K562 (cell line): ENCODE measurements at regions not wholly inside any gene's neighbourhood (a gene's known extent, or its start where the extent isn't known, plus 50 kb on each side); places are given as distances from the start of the nearest gene placed in this dataset.

Experiments used
- ATAC-seq: fragments of 200-7000 bp; cut with Tn5 transposase; 3 replicates; pipeline ENCODE4 v1.9.1; 2020; ENCODE audit warnings: moderate library complexity
- BruUV-seq: library from RNA; stranded (reverse); fragments of 400-500 nt; replicated peaks from 2 replicates; lab custom pipeline; 2021; lab: Mats Ljungman, UMichigan
- CTCF ChIA-PET: fragments of 300-600 bp; formaldehyde crosslinking; extraction: SDS; loops from one replicate; lab custom pipeline; 2021; ENCODE audit warnings: low intra/inter-chr PET ratio; lab: Yijun Ruan, JAX
- POLR2A ChIA-PET: fragments of 300-600, 350-650 bp; sonication (Branson Sonifier 250); formaldehyde crosslinking; extraction: SDS; loops from one replicate; lab custom pipeline; 2021; ENCODE audit warnings: antibody characterized with exemption, inconsistent platforms; lab: Yijun Ruan, JAX
- DNase-seq, 4 experiments: peaks; one replicate each; pipeline versions ENCODE4 v3.0.0 to v3.0.0-alpha.2; 2011 to 2018; ENCODE audit warnings: low spot score in 3 of 4, mixed read lengths in 3 of 4; ENCODE audit errors: extremely low read depth in 1 of 4
- FAIRE-seq: peaks from 2 replicates; lab custom pipeline; 2011; peaks lifted over from hg19 to GRCh38; lab: Jason Lieb, UNC
- H2AFZ ChIP-seq: 2 replicates; pipeline ENCODE4 v1.6.0; 2011; ENCODE audit warnings: low read depth, low read length, control low read depth, inconsistent platforms
- H3K27ac ChIP-seq: fragments of 200-600 bp; 3 replicates; pipeline ENCODE4 v1.8.0; 2011; ENCODE audit warnings: low read depth, mild to moderate bottlenecking, control low read depth, inconsistent platforms, low read length, moderate library complexity, mixed read lengths; ENCODE audit errors: extremely low read depth
- H3K27me3 ChIP-seq, 2 experiments: fragments of 300-600 bp in 1 of 2; 2 replicates in 1 of 2; 3 replicates in 1 of 2; pipeline versions ENCODE4 v1.6.0 to v1.8.0; 2011; ENCODE audit warnings: inconsistent platforms in 2 of 2, low read length in 2 of 2, mild to moderate bottlenecking in 1 of 2, mixed read lengths in 1 of 2, moderate library complexity in 1 of 2; ENCODE audit not compliant: control insufficient read depth in 2 of 2, insufficient read depth in 2 of 2
- H3K36me3 ChIP-seq: fragments of 300-600 bp; 3 replicates; pipeline ENCODE4 v1.8.0; 2011; ENCODE audit warnings: mild to moderate bottlenecking, low read length, inconsistent platforms; ENCODE audit not compliant: control insufficient read depth, insufficient read depth
- H3K4me1 ChIP-seq, 2 experiments: fragments of 200-600 bp in 1 of 2; replicated peaks in 1 of 2; 2 replicates in 1 of 2; 3 replicates in 1 of 2; pipeline versions ENCODE4 v1.5.1 to v1.8.0; 2011; ENCODE audit warnings: inconsistent platforms in 2 of 2, low read length in 2 of 2, mild to moderate bottlenecking in 1 of 2, mixed read lengths in 1 of 2, moderate library complexity in 1 of 2; ENCODE audit not compliant: control insufficient read depth in 2 of 2, insufficient read depth in 2 of 2
- H3K4me2 ChIP-seq: 2 replicates; pipeline ENCODE4 v1.6.1; 2011; ENCODE audit warnings: low read length, control low read depth, inconsistent platforms, mixed read lengths; ENCODE audit not compliant: insufficient read depth
- H3K4me3 ChIP-seq: fragments of 200-600 bp; sonication (generic), shearing (Covaris generic); 2 replicates; pipeline ENCODE4 v1.5.1; 2016; ENCODE audit warnings: control low read depth, inconsistent platforms
- H3K79me2 ChIP-seq: fragments of 200-600 bp; 3 replicates; pipeline ENCODE4 v1.8.0; 2011; ENCODE audit warnings: low read length, inconsistent platforms; ENCODE audit not compliant: control insufficient read depth, insufficient read depth
- H3K9ac ChIP-seq, 2 experiments: 2 replicates each; pipeline versions ENCODE4 v1.6.0 to v1.6.1; 2011; ENCODE audit warnings: low read depth in 2 of 2, low read length in 2 of 2, control low read depth in 1 of 2, inconsistent platforms in 1 of 2, mild to moderate bottlenecking in 1 of 2, mixed read lengths in 1 of 2; ENCODE audit not compliant: insufficient read depth in 1 of 2
- H3K9me1 ChIP-seq: one replicate; pipeline ENCODE4 v1.6.0; 2011; ENCODE audit warnings: inconsistent platforms, mild to moderate bottlenecking, low read length, moderate library complexity; ENCODE audit not compliant: control insufficient read depth, insufficient read depth
- H3K9me3 ChIP-seq: replicated peaks from 2 replicates; pipeline ENCODE4 v1.5.1; 2011; ENCODE audit warnings: low read depth, low read length, inconsistent platforms; ENCODE audit not compliant: control insufficient read depth, insufficient read depth
- H4K20me1 ChIP-seq: replicated peaks from 2 replicates; pipeline ENCODE4 v1.6.1; 2011; ENCODE audit warnings: low read length, inconsistent platforms, mixed read lengths; ENCODE audit not compliant: control insufficient read depth, insufficient read depth
- CC2D1A ChIP-seq: fragments of 450-650 bp; IDR thresholded peaks from 2 replicates; pipeline ENCODE4 v1.6.1; 2017; ENCODE audit warnings: mild to moderate bottlenecking
- MAX ChIP-seq: sonication (generic); formaldehyde crosslinking; IDR thresholded peaks from 2 replicates; pipeline ENCODE4 v1.9.0; 2022; ENCODE audit warnings: mild to moderate bottlenecking, missing genetic modification reagents
- PTBP1 ChIP-seq: fragments of 200-400 bp; formaldehyde crosslinking; IDR thresholded peaks from 2 replicates; pipeline ENCODE4 v1.6.1; 2017; ENCODE audit warnings: low read depth, low read length
- SMAD1 ChIP-seq: fragments of 150-350 bp; IDR thresholded peaks from 2 replicates; pipeline ENCODE4 v1.6.1; 2014; ENCODE audit warnings: low read length, low read depth; ENCODE audit not compliant: partially characterized antibody
- SMARCC2 ChIP-seq: fragments of 450-650 bp; IDR thresholded peaks from 2 replicates; pipeline ENCODE4 v1.6.1; 2017; ENCODE audit warnings: antibody characterized with exemption, moderate library complexity, mild to moderate bottlenecking, low read depth
- SNIP1 ChIP-seq: fragments of 450-650 bp; IDR thresholded peaks from 2 replicates; pipeline ENCODE4 v1.7.1; 2017; ENCODE audit warnings: low read depth, mild to moderate bottlenecking
- SREBF1 ChIP-seq: fragments of 150-350 bp; IDR thresholded peaks from 2 replicates; pipeline ENCODE4 v1.6.1; 2014; ENCODE audit warnings: antibody characterized with exemption, low read depth, low read length, borderline replicate concordance
- SRSF3 ChIP-seq: fragments of 200-400 bp; formaldehyde crosslinking; IDR thresholded peaks from 2 replicates; pipeline ENCODE4 v1.6.1; 2016; ENCODE audit warnings: mild to moderate bottlenecking, low read length, moderate library complexity; ENCODE audit not compliant: insufficient read depth
- ZNF24 ChIP-seq: fragments of 450-650 bp; IDR thresholded peaks from 2 replicates; pipeline ENCODE4 v1.6.1; 2016
- ZNF280B ChIP-seq: fragments of 250-450 bp; sonication (Bioruptor Pico); IDR thresholded peaks from 2 replicates; pipeline ENCODE4 v1.5.1; 2021; ENCODE audit warnings: mild to moderate bottlenecking
- ZNF699 ChIP-seq: fragments of 250-450 bp; sonication (Bioruptor Pico); IDR thresholded peaks from 2 replicates; pipeline ENCODE4 v1.8.0; 2021; ENCODE audit warnings: mild to moderate bottlenecking, moderate library complexity; ENCODE audit not compliant: insufficient replicate concordance
- WGBS: fragments of 100-300 bp; shearing (Covaris generic); methylation state at CpG from one replicate; pipeline ENCODE4 v1.1.6; 2016; ENCODE audit warnings: low coverage, mixed read lengths; ENCODE audit not compliant: insufficient coverage; ENCODE audit errors: missing lambda C conversion rate; 5-methylcytosine and 5-hydroxymethylcytosine counted together
- in situ Hi-C: fragments of 300-500 bp; cut with MboI; formaldehyde crosslinking; loops from 4 replicates; pipeline ENCODE4 v1.15.0; 2018; ENCODE audit warnings: inconsistent platforms, mixed read lengths
- intact Hi-C: fragments of 100-400 bp; cut with micrococcal nuclease; formaldehyde crosslinking; loops from 2 replicates; pipeline ENCODE4 v1.14.2; 2022
- TF ChIP-seq, protein P1 (sequence below), 3 experiments: IDR thresholded peaks in 2 of 3; conservative IDR thresholded peaks in 1 of 3; 2 replicates each; pipeline ENCODE4 v1.5.1; 2011 to 2012; ENCODE audit warnings: low read length in 3 of 3, mild to moderate bottlenecking in 3 of 3, control low read depth in 2 of 3, improper control_type of control experiment in 1 of 3, inconsistent platforms in 1 of 3, low read depth in 1 of 3, mixed read lengths in 1 of 3, moderate library complexity in 1 of 3; ENCODE audit not compliant: insufficient read depth in 2 of 3

GRCh38 chr3:18036450-18036815 is 294.0 kb upstream of the TBC1D5 start:
- TF ChIP-seq ZNF699 (CRISPR knock-in tag) (no peak), SMARCC2 (no peak), SREBF1 (no peak), MAX (CRISPR knock-in tag) (no peak), SRSF3 (no peak), SMAD1 (no peak), CC2D1A (no peak), SNIP1 (no peak), ZNF280B (no peak), PTBP1 (no peak), ZNF24 (no peak)
- TF ChIP-seq, protein P1, sequence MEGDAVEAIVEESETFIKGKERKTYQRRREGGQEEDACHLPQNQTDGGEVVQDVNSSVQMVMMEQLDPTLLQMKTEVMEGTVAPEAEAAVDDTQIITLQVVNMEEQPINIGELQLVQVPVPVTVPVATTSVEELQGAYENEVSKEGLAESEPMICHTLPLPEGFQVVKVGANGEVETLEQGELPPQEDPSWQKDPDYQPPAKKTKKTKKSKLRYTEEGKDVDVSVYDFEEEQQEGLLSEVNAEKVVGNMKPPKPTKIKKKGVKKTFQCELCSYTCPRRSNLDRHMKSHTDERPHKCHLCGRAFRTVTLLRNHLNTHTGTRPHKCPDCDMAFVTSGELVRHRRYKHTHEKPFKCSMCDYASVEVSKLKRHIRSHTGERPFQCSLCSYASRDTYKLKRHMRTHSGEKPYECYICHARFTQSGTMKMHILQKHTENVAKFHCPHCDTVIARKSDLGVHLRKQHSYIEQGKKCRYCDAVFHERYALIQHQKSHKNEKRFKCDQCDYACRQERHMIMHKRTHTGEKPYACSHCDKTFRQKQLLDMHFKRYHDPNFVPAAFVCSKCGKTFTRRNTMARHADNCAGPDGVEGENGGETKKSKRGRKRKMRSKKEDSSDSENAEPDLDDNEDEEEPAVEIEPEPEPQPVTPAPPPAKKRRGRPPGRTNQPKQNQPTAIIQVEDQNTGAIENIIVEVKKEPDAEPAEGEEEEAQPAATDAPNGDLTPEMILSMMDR (IDR thresholded peaks at IDR 0.05 in 2 of 3, conservative IDR thresholded peaks at IDR 0.05 in 1 of 3; ENCODE audit: insufficient read depth in 2 of 3, low read depth in 1 of 3, low read length in 3 of 3): no peak
- POLR2A ChIA-PET: no interaction called here

More at GRCh38 chr3:18036450-18036815, 294.0 kb upstream of the TBC1D5 start:
- Histone ChIP-seq H3K9me1 (no peaks in the 10 kb centered on the region), H3K4me1 (no peaks in the 10 kb centered on the region), H3K9me3 (no peaks in the 10 kb centered on the region), H2AFZ (no peak overlapping the region), H3K36me3 (no peaks in the 10 kb centered on the region), H3K4me2 (no peak overlapping the region), H3K27ac (no peak overlapping the region), H3K9ac (no peak overlapping the region), H3K79me2 (no peaks in the 10 kb centered on the region), H3K4me3 (no peak overlapping the region), H3K27me3 (no peaks in the 10 kb centered on the region), H4K20me1 (no peaks in the 10 kb centered on the region)
- in situ Hi-C loops: no loop called here
- 0% methylated on average over 1 of the region's 1 CpG for WGBS
- BruUV-seq: no TSS peak
- intact Hi-C loops: no loop called here
- CTCF ChIA-PET: no interaction called here
- FAIRE-seq: no peak
- ATAC-seq: no peak
- DNase-seq: no peak
